ENCODE measurements at regions not wholly inside any gene's neighbourhood (a gene's known extent, or its start where the extent isn't known, plus 50 kb on each side); places are given as distances from the start of the nearest gene placed in this dataset.
A peak's percentile ranks its signal among the peaks of the same experiment; 100 is the strongest.
"Not testable (repeated sequence)": the region's sequence is repeated elsewhere in the genome, so short reads cannot be mapped to it uniquely, and the experiment has no call there.

GRCh38 chr1:112817555-112818373, 102.6 kb upstream of the PPM1J start:
- DNase-seq, result no peak

GRCh38 chr1:112815376-112815775, 100.2 kb upstream of the PPM1J start:
- no peak for DNase-seq

- DNase-seq, result not testable (repeated sequence)
Measured at GRCh38 chr1:112814645-112815044, 99.5 kb upstream of the PPM1J start.

- DNase-seq, result peak; percentile 58
Measured at GRCh38 chr1:112808861-112809684, 93.9 kb upstream of the PPM1J start.

- DNase-seq, result no peak
Measured at GRCh38 chr1:112807999-112808398, 92.9 kb upstream of the PPM1J start.

- no peak for DNase-seq
Measured at GRCh38 chr1:112807117-112807516, 92.0 kb upstream of the PPM1J start.

GRCh38 chr1:112806090-112806642, 91.0 kb upstream of the PPM1J start:
- no peak for DNase-seq

- DNase-seq, result no peak
Measured at GRCh38 chr1:112805155-112805853, 90.2 kb upstream of the PPM1J start.

GRCh38 chr1:112803906-112804762, 89.0 kb upstream of the PPM1J start:
- peak; percentile 57 for DNase-seq

GRCh38 chr1:112800289-112800688, 85.2 kb upstream of the PPM1J start:
- DNase-seq, result no peak

GRCh38 chr1:112798292-112798691, 83.2 kb upstream of the PPM1J start:
- DNase-seq, result no peak

GRCh38 chr1:112797224-112797623, 82.1 kb upstream of the PPM1J start:
- no peak for DNase-seq

GRCh38 chr1:112794654-112795239, 79.6 kb upstream of the PPM1J start:
- DNase-seq, result no peak

- no peak for DNase-seq
Measured at GRCh38 chr1:112793631-112794565, 78.8 kb upstream of the PPM1J start.

GRCh38 chr1:112791723-112792104, 76.6 kb upstream of the PPM1J start:
- no peak for DNase-seq

- DNase-seq, result no peak
Measured at GRCh38 chr1:112790920-112791722, 76.0 kb upstream of the PPM1J start.

GRCh38 chr1:112788561-112788960, 73.4 kb upstream of the PPM1J start:
- no peak for DNase-seq

- no peak for DNase-seq
Measured at GRCh38 chr1:112788054-112788453, 72.9 kb upstream of the PPM1J start.

- DNase-seq, result no peak
Measured at GRCh38 chr1:112783059-112783458, 67.9 kb upstream of the PPM1J start.
